CMK (cell line): ENCODE measurements at regions not wholly inside any gene's neighbourhood (a gene's known extent, or its start where the extent isn't known, plus 50 kb on each side); places are given as distances from the start of the nearest gene placed in this dataset.
"Not testable (repeated sequence)": the region's sequence is repeated elsewhere in the genome, so short reads cannot be mapped to it uniquely, and the experiment has no call there.

ENCODE experiments used
- DNase-seq: peaks from one replicate; pipeline ENCODE4 v3.0.0-alpha.2; 2010; ENCODE audit warnings: low read depth

DNA sequence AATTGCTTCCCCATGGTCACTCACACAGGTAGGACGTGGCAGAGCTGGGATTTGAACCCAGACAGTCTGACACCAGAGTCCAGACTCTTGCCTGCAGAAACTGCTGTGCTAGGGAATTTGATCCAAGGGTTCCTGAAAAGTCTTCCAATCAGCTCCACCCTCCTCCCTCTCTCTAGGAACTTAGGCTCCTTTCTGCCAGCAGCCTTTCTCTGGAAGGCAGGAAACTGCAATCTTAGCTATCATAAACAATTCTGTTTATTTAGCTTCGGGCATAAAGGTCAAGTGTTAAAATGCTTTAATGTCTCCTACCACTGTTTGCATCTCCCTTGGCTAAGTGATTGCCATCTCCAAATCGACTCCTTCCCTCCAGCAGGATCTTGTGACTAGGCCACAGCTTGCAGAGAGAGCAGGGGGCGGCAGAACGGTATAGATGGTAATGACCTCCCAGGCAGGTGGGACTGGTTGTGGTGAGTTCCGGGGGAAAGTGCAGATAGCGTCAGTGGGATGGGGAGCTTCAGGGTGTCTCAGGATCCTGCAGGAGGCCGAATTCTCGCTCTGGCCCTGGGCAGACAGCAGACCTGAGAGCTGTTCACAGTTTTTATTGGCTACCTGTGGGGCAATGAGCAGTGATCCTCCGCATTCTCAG is 882.4 kb upstream of the EEF2KMT start:
- no peak for DNase-seq

- no peak for DNase-seq
Measured at GRCh38 chr16:5977329-5977728, 879.7 kb upstream of the EEF2KMT start.

GRCh38 chr16:5972747-5973146 is 875.2 kb upstream of the EEF2KMT start:
- no peak for DNase-seq

GRCh38 chr16:5971924-5972323 is 874.3 kb upstream of the EEF2KMT start:
- DNase-seq, result no peak

GRCh38 chr16:5971106-5971505 is 873.5 kb upstream of the EEF2KMT start:
- no peak for DNase-seq

DNA sequence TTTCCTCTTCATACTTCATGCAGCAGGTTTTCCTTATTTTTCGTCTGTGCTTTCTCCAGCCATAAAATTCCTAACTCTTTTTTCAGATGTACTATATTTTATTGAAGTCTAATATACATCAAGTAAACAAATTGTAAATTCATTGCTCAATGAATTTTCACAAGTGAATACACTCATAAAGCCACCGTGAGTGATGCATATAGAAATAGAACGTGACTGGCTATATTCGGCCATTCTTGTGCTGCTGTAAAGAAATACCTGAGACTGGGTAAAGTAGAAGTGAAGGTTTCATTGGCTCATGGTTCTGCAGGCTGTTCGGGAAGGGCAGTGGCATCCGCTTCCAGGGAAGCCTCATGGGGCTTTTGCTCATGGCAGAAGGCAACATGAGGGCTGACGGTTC is 868.4 kb upstream of the EEF2KMT start:
- DNase-seq, result no peak

DNA sequence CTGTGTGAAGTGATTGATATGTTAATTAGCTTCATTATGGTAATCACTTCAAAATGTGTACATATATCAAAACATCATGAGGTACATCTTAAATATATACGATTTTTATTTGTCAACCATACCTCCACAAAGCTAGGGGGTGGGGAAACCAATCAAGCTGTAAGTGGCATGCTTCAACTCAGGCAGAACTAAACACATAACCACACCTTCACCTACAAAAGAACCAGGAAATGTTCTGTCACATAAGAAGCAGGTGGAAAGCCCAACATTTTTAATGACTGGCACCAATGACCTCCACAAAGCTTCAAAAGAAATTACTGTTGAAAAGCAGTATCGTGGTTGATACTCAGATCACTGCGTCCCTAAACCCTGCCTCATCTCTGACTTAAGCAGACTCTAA is 867.7 kb upstream of the EEF2KMT start:
- DNase-seq, result no peak

DNA sequence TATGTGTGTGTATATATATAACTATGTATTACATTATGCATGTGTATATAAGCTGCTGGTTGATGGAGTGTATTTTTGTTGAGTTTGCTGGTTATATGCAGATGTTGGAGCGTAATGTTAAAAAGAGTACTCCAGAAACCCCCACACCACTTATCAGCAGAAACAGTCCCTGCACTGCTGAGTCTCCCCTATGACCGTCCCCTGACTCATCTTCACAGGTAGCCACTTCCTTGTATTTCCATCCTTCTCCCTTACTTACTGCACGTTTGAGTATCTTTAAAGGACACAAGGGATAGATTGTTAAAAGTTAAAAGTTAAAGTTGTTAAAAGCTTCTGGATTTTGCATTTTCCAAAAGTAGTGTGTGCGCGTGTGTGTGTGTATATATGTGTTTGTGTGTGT is 853.9 kb upstream of the EEF2KMT start:
- no peak for DNase-seq

DNA sequence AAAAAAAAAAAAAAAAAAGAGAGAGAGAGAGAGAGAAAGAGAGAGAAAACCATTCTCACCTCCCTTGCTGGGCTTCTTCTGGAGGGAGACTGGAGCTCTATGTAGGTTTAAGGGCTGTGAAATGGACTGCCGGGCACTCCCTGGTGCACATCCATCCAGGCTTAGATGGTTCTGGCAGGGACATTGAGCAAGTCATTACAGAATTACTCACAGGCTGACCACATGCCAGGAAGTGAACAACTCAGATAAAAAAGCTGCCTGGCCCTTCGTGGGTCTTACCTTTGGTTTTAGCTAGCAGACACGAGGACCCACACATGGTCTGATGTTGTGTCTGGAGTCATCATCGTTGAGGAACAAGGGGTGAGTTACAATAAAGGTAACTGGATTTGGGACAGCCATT is 847.4 kb upstream of the EEF2KMT start:
- no peak for DNase-seq

GRCh38 chr16:5938607-5939006 is 841.0 kb upstream of the EEF2KMT start:
- DNase-seq, result no peak

DNA sequence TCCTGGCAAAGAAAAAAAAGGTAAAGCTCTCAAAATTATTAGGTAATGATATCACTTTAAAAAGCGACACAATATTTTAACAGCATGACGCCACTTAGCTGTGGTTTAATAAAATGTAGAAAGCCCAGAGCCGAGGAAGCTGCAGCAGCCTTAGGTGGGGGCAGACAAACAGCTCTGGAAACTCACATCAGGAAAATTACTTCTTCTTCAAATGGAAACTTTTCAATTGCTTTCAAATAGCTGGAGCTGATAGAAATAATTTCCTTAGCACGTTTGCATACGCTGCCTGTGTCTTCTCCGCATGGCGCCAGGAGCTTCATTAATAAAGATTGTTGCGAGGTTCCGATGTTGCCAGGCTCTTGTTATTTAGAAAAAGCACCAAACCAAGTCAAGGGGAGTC is 835.3 kb upstream of the EEF2KMT start:
- no peak for DNase-seq

- no peak for DNase-seq
Measured at GRCh38 chr16:5928476-5929065, 831.0 kb upstream of the EEF2KMT start.

GRCh38 chr16:5925850-5926249 is 828.3 kb upstream of the EEF2KMT start:
- no peak for DNase-seq

DNA sequence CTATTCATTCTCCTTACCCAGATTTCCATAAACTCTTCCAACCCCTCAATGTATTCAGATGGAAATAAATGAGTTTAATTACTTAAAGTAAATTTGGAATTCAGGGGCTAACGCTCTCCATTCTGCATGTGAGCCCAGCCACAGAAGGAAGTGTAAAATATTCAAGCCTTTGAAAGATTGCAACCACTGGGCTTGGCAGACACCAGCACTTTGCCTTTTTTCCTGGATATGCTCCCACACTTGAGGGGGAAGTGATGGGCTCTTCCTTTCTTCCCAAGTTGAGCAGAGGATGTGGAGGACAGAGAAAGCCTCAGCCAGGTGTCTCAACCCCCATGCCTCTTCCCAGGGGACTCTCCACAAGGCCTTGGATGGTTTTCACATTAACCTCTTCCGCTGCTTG is 825.1 kb upstream of the EEF2KMT start:
- no peak for DNase-seq

- no peak for DNase-seq
Measured at GRCh38 chr16:5918567-5919130, 821.1 kb upstream of the EEF2KMT start.

DNA sequence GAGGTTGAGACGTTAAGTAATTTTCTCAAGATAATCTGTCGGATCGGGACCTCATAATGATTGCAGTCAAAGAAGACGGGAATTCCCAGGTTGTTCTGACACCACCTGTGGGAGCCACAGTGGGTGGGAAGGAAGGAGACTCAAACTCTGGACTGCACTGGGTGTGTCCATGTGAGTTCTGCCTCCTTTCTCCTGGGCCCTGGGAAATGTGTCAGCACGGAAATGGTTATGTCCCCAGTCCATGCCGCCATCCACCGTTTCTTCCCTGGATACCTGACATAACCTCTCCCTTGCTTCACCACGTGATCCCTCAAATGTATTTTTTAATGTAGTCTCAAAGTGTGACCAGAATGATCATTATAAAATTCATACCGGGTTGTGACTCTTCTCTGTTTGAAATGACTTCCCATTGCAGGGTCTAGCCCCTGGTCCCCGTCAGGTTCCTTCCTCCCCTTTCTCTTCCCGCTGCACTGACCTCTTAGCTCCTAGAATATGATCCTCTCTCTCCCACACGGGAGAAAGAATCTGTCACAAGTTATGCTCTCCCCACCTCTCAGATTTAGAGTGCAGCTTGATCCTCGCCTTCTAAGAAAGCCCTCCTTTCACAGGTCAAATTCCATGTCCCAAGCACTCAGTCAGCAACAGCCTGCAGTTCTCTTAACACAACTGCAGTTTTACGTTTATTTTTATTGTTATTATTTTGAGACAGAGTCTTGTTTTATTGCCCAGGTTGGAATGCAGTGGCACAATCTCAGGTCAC is 820.0 kb upstream of the EEF2KMT start:
- no peak for DNase-seq

- no peak for DNase-seq
Measured at GRCh38 chr16:5916711-5917191, 819.2 kb upstream of the EEF2KMT start.

DNA sequence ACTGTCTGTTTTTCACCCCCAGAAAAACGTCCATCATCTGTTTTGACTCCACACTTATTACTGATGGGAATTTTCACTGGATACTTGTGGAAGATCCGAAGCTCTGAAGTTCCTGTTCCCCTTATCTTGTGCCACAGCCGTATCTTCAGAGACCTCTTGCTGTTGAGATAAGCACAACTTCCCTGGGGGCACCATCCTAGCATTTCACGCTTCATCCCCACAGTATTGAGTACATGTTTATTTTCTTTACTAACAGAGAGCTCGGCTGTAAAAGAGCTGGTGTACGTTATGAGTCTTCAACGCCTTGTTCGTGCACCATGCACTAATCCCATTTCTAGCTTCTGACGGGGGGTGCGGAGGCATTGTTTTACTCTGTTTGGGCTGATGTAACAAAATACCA is 813.6 kb upstream of the EEF2KMT start:
- DNase-seq, result no peak

DNA sequence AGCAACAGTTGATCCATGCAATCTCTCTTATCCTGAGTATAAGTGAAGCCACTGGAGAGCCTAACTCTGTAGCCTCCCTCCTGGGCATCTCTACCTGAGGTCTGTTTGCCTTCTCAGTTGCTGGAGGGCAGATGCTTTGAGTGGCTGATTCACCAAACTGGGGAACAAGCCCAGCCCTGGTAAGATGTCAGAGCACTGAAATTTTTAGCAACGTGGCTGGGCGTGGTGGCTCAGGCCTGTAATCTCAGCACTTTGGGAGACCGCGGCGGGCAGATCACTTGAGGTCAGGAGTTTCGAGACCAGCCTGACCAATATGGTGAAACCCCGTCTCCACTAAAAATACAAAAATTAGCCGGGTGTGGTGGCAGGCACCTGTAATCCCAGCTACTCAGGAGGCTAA is 812.0 kb upstream of the EEF2KMT start:
- not testable (repeated sequence) for DNase-seq

- no peak for DNase-seq
Measured at GRCh38 chr16:5907544-5907943, 809.9 kb upstream of the EEF2KMT start.

- no peak for DNase-seq
Measured at GRCh38 chr16:5906351-5906750, 808.8 kb upstream of the EEF2KMT start.

- no peak for DNase-seq
Measured at GRCh38 chr16:5905935-5906334, 808.3 kb upstream of the EEF2KMT start.

- DNase-seq, result no peak
Measured at GRCh38 chr16:5903832-5904231, 806.2 kb upstream of the EEF2KMT start.
